ENCODE measurements at regions not wholly inside any gene's neighbourhood (a gene's known extent, or its start where the extent isn't known, plus 50 kb on each side); places are given as distances from the start of the nearest gene placed in this dataset.

- H3K79me2 ChIP-seq (ENCODE audit: control insufficient read depth, insufficient read depth, low read length) = no peaks in the 10 kb centered on the region
- DNase-seq (ENCODE audit: extremely low read depth in 1 of 4, low spot score in 3 of 4) (no peak), ATAC-seq (no peak), FAIRE-seq (no peak)
- POLR2A ChIA-PET = no interaction called here
- H3K27ac ChIP-seq (ENCODE audit: extremely low read depth, low read depth, low read length) = no peak overlapping the region
- H4K20me1 ChIP-seq (replicated peaks; ENCODE audit: control insufficient read depth, insufficient read depth, low read length) = no peaks in the 10 kb centered on the region
- in situ Hi-C loops (cut with MboI) = no loop called here
- no peaks in the 10 kb centered on the region; a peak in 1 of 5 replicates for H3K4me1 ChIP-seq (replicated peaks in 1 of 2; ENCODE audit: control insufficient read depth in 2 of 2, insufficient read depth in 2 of 2, low read length in 2 of 2)
- 0% methylated on average over 9 of the region's 9 CpGs for WGBS (ENCODE audit: insufficient coverage, low coverage, missing lambda C conversion rate)
- no peaks in the 10 kb centered on the region for H3K36me3 ChIP-seq (ENCODE audit: control insufficient read depth, insufficient read depth, low read length)
- no peaks in the 10 kb centered on the region for H3K9me3 ChIP-seq (replicated peaks; ENCODE audit: control insufficient read depth, insufficient read depth, low read depth, low read length)
- H2AFZ ChIP-seq (ENCODE audit: low read depth, low read length) = no peak overlapping the region
- H3K4me3 ChIP-seq = no peak overlapping the region
- no peak overlapping the region for H3K9ac ChIP-seq (ENCODE audit: insufficient read depth in 1 of 2, low read depth in 2 of 2, low read length in 2 of 2)
- intact Hi-C loops (cut with micrococcal nuclease) = no loop called here
- no peaks in the 10 kb centered on the region; a peak in 1 of 5 replicates for H3K27me3 ChIP-seq (ENCODE audit: control insufficient read depth in 2 of 2, insufficient read depth in 2 of 2, low read length in 2 of 2)
- BruUV-seq (replicated peaks) = no TSS peak
- no peak for TF ChIP-seq ZNF785 (CRISPR knock-in tag; IDR thresholded peaks at IDR 0.05)
- TF ChIP-seq RBFOX2 (IDR thresholded peaks at IDR 0.05; ENCODE audit: low read depth, low read length) = no peak
- TF ChIP-seq POLR2AphosphoS2 (IDR thresholded peaks at IDR 0.05; ENCODE audit: low read length) = no peak
- TF ChIP-seq MGA (IDR thresholded peaks at IDR 0.05) = no peak
- no peak for TF ChIP-seq SRSF3 (IDR thresholded peaks at IDR 0.05; ENCODE audit: insufficient read depth, low read length)
- TF ChIP-seq, protein P1, sequence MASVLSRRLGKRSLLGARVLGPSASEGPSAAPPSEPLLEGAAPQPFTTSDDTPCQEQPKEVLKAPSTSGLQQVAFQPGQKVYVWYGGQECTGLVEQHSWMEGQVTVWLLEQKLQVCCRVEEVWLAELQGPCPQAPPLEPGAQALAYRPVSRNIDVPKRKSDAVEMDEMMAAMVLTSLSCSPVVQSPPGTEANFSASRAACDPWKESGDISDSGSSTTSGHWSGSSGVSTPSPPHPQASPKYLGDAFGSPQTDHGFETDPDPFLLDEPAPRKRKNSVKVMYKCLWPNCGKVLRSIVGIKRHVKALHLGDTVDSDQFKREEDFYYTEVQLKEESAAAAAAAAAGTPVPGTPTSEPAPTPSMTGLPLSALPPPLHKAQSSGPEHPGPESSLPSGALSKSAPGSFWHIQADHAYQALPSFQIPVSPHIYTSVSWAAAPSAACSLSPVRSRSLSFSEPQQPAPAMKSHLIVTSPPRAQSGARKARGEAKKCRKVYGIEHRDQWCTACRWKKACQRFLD (CRISPR knock-in tag; IDR thresholded peaks at IDR 0.05) = no peak
- TF ChIP-seq KHSRP (IDR thresholded peaks at IDR 0.05) = no peak
- TF ChIP-seq, protein P2, sequence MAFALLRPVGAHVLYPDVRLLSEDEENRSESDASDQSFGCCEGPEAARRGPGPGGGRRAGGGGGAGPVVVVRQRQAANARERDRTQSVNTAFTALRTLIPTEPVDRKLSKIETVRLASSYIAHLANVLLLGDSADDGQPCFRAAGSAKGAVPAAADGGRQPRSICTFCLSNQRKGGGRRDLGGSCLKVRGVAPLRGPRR (CRISPR knock-in tag; IDR thresholded peaks at IDR 0.05) = no peak
- no peaks in the 10 kb centered on the region for H3K9me1 ChIP-seq (ENCODE audit: control insufficient read depth, insufficient read depth, low read length)
- no peak overlapping the region for H3K4me2 ChIP-seq (ENCODE audit: insufficient read depth, low read length)
- CTCF ChIA-PET (ENCODE audit: low intra/inter-chr PET ratio) = no interaction called here
These were observed 134.4 kb upstream of the CST7 start for GRCh38 chr20:24814556-24815195.
